ENCODE measurements at regions not wholly inside any gene's neighbourhood (a gene's known extent, or its start where the extent isn't known, plus 50 kb on each side); places are given as distances from the start of the nearest gene placed in this dataset.
"Not testable (repeated sequence)": the region's sequence is repeated elsewhere in the genome, so short reads cannot be mapped to it uniquely, and the experiment has no call there.

GRCh38 chr15:44903281-44903680 lies 53.2 kb upstream of the TERB2 start:
- TF ChIP-seq CTCF, POLR2A (IDR thresholded peaks at IDR 0.05): not testable (repeated sequence)

Measured in uterus (tissue), 2 donors.